ENCODE measurements at regions not wholly inside any gene's neighbourhood (a gene's known extent, or its start where the extent isn't known, plus 50 kb on each side); places are given as distances from the start of the nearest gene placed in this dataset.

DNA sequence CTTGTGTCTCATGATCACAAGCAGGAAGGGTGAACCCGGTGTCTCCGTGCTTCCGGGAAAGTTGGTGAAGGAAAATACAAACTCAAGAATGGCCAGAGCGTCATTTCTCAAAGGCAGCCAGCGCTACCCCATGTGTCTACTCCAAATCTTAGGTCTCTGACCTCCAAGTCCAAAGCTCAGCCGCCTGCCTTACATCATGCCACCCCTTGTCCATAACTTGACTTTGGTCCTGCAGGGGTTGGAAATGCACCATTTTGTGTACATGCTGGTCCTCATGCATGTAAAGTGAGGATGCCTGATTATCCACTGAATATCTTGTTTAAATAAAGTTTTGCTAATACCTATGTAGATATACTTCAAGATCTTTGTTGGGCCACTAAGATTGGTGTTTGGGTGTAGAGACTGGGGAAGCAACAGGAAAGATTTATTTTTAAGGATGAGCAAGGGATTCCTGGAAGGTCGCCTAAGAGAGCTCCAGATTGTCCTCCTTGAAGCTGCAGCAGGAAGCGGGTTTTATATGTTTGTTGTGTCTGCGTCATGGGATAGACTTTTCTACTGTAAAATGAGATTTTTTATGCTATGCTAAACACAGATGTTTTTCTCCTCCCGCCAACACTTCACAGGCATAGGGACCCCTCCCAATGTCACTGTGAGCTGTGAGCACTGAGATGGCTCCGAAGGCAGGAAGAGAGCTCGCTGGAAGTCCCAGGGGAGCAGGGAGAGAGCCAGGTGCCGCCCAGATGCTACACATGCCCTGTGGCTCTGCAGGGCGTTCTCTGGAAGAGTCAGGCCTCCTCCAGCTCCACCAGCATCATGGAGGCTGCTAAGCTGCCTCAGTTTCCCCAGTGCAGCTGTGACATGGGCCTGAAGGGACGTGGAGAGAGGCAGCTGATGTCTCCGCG lies 176.2 kb upstream of the HDAC4 start:
- H3K27ac ChIP-seq, result no peak overlapping the region
- no peaks in the 10 kb centered on the region for H3K79me2 ChIP-seq (ENCODE audit: low read depth)
- H3K27me3 ChIP-seq, result no peaks in the 10 kb centered on the region
- no peak overlapping the region for H2AFZ ChIP-seq (replicated peaks)
- peaks cover 7% of the 10 kb centered on the region for H3K4me1 ChIP-seq
- H3K4me1 Mint-ChIP-seq, result peaks cover 15% of the 10 kb centered on the region
- no peak overlapping the region for H3K4me3 Mint-ChIP-seq
- peaks cover 7% of the 10 kb centered on the region for H3K27me3 Mint-ChIP-seq (ENCODE audit: insufficient read depth, low read depth)
- no peaks in the 10 kb centered on the region for H3K36me3 Mint-ChIP-seq
- H3F3A ChIP-seq (ENCODE audit: low read depth), result no peaks in the 10 kb centered on the region
- no peak overlapping the region for H3K4me2 ChIP-seq
- H3K27ac Mint-ChIP-seq, result peak overlapping the region; percentile 2
- no peaks in the 10 kb centered on the region for H3K36me3 ChIP-seq
- no peaks in the 10 kb centered on the region for H3K9me3 ChIP-seq (ENCODE audit: low read depth)
- no peak for DNase-seq (ENCODE audit: low spot score)
- H3K9me3 Mint-ChIP-seq, result peaks cover 2% of the 10 kb centered on the region
- TF ChIP-seq, protein P1, sequence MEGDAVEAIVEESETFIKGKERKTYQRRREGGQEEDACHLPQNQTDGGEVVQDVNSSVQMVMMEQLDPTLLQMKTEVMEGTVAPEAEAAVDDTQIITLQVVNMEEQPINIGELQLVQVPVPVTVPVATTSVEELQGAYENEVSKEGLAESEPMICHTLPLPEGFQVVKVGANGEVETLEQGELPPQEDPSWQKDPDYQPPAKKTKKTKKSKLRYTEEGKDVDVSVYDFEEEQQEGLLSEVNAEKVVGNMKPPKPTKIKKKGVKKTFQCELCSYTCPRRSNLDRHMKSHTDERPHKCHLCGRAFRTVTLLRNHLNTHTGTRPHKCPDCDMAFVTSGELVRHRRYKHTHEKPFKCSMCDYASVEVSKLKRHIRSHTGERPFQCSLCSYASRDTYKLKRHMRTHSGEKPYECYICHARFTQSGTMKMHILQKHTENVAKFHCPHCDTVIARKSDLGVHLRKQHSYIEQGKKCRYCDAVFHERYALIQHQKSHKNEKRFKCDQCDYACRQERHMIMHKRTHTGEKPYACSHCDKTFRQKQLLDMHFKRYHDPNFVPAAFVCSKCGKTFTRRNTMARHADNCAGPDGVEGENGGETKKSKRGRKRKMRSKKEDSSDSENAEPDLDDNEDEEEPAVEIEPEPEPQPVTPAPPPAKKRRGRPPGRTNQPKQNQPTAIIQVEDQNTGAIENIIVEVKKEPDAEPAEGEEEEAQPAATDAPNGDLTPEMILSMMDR (IDR thresholded peaks at IDR 0.05), result no peak
- no peak for TF ChIP-seq EZH2 (IDR thresholded peaks at IDR 0.05)
- no peak for TF ChIP-seq EZH2phosphoT487 (IDR thresholded peaks at IDR 0.05)
- no peak overlapping the region for H3K4me3 ChIP-seq
- H4K20me1 ChIP-seq (ENCODE audit: low read depth), result no peaks in the 10 kb centered on the region
- H3K9ac ChIP-seq, result no peak overlapping the region

- no peak overlapping the region for H3K27ac ChIP-seq
- no peaks in the 10 kb centered on the region for H3K27me3 ChIP-seq
- Mint-ChIP-seq H3K27me3 (ENCODE audit: insufficient read depth, low read depth) (peaks cover 7% of the 10 kb centered on the region), H3K4me3 (no peak overlapping the region), H3K27ac (no peak overlapping the region), H3K9me3 (peaks cover 1% of the 10 kb centered on the region), H3K36me3 (no peaks in the 10 kb centered on the region), H3K4me1 (peaks cover 13% of the 10 kb centered on the region)
- no peak for DNase-seq (ENCODE audit: low spot score)
- H3K9ac ChIP-seq, result no peak overlapping the region
- no peak overlapping the region for H3K4me2 ChIP-seq
- H3K9me3 ChIP-seq (ENCODE audit: low read depth), result no peaks in the 10 kb centered on the region
- no peaks in the 10 kb centered on the region for H3K36me3 ChIP-seq
- TF ChIP-seq EZH2phosphoT487 (IDR thresholded peaks at IDR 0.05), result no peak
- TF ChIP-seq, protein P1 (IDR thresholded peaks at IDR 0.05), result no peak
- TF ChIP-seq EZH2 (IDR thresholded peaks at IDR 0.05), result no peak
- peaks cover 7% of the 10 kb centered on the region for H3K4me1 ChIP-seq
- H3K79me2 ChIP-seq (ENCODE audit: low read depth), result no peaks in the 10 kb centered on the region
- H4K20me1 ChIP-seq (ENCODE audit: low read depth), result no peaks in the 10 kb centered on the region
- no peak overlapping the region for H2AFZ ChIP-seq (replicated peaks)
- H3K4me3 ChIP-seq, result no peak overlapping the region
- no peaks in the 10 kb centered on the region for H3F3A ChIP-seq (ENCODE audit: low read depth)
Measured at GRCh38 chr2:239575931-239576445, 175.2 kb upstream of the HDAC4 start.

DNA sequence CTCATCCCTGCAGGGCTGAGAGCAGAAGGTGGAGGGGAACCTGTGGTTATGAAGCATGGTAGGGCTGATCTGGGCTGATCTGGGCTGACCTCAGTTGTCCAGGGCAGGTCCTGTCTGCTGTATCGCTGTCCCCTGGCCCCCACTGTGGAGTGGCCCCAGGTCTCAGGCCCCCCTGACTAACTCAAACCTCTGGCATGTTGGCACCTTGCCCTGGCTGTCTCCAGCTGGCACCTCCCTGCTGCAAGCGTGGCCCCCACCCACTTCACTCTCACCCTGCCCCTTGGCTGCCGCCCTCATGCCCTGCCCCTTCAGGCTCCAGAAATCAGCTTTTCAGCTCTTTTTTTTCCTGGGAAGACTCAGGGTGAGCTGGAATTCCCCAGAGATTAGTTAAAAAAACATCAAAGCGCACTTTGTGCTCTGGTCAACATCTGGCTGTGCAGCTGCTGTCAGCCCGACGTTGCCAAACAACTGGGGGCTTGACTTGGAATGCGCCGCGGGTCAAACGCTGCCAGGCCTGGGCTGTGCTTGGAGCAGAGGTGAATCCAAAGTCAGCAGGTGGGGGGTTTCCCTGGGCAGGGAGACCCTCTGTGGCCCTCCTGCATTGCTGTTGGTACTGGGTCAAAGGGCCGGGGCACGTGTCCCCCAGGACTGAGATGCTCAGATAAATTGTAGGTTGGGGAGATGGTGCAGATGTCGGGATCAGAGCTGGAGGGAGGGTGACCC lies 173.8 kb upstream of the HDAC4 start:
- Histone ChIP-seq H4K20me1 (ENCODE audit: low read depth) (no peaks in the 10 kb centered on the region), H3K4me3 (no peak overlapping the region), H3K9ac (no peak overlapping the region), H3K79me2 (ENCODE audit: low read depth) (no peaks in the 10 kb centered on the region), H3K4me1 (peaks cover 7% of the 10 kb centered on the region), H3K9me3 (ENCODE audit: low read depth) (no peaks in the 10 kb centered on the region), H3K36me3 (no peaks in the 10 kb centered on the region), H3F3A (ENCODE audit: low read depth) (no peaks in the 10 kb centered on the region), H3K27ac (no peak overlapping the region), H3K27me3 (no peaks in the 10 kb centered on the region), H2AFZ (replicated peaks) (no peak overlapping the region), H3K4me2 (no peak overlapping the region)
- Mint-ChIP-seq H3K4me3 (no peak overlapping the region), H3K4me1 (peaks cover 11% of the 10 kb centered on the region), H3K9me3 (no peaks in the 10 kb centered on the region), H3K36me3 (no peaks in the 10 kb centered on the region), H3K27me3 (ENCODE audit: insufficient read depth, low read depth) (peaks cover 10% of the 10 kb centered on the region), H3K27ac (no peak overlapping the region)
- DNase-seq (ENCODE audit: low spot score), result peak; percentile 72
- TF ChIP-seq, protein P1 (IDR thresholded peaks at IDR 0.05), result no peak
- no peak for TF ChIP-seq EZH2 (IDR thresholded peaks at IDR 0.05)
- TF ChIP-seq EZH2phosphoT487 (IDR thresholded peaks at IDR 0.05), result no peak

Measured in neural progenitor cell (in vitro differentiated cells).